ENCODE measurements at regions not wholly inside any gene's neighbourhood (a gene's known extent, or its start where the extent isn't known, plus 50 kb on each side); places are given as distances from the start of the nearest gene placed in this dataset.

DNA sequence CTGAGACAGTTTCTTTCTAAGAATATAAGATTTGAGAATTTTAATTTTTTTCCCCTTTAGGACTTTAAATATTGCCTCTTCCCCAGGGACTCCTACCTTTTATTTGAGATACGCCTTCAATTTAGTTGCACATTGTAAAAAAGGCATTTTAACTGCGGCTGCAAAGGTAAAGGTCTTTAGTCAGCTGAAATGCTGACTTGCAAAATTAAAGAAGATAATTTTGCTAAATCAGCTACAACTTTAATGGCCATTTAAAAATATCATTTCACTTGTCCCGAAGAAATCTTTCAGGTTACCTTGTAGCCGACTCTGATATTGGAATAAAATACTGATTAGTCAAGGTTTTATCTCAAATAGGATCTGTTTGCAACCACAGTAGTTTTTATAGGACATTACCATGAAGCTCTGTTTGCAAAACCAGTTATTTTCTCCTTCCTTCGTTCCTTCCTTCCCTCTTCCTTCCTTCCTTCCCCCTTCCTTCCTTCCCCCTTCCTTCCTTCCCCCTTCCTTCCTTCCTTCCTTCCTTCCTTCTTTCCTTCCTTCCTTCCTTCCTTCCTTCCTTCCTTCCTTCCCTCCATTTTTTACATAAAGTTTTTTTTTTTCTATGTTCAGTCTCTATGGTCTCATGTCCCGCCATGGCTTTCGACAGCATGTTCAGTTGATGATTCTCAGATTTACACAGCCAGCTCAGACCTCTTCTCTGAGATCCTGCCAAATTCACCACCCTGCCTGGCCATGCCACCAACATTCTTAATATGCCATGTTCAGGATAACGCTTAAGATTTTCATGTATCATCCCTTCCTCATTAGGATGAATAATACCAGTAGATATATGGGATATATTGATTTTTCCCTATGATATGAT lies 405.4 kb upstream of the PRKX start:
- no peak for TF ChIP-seq CTCF (IDR thresholded peaks at IDR 0.05; ENCODE audit: low read depth, low read length)
- H3K27ac ChIP-seq: no peak overlapping the region
- H3K27me3 ChIP-seq: no peaks in the 10 kb centered on the region
- no peaks in the 10 kb centered on the region for H3K4me1 ChIP-seq (ENCODE audit: low read depth)
- no peaks in the 10 kb centered on the region for H3K36me3 ChIP-seq
- H3K4me3 ChIP-seq: no peak overlapping the region
- no peak for DNase-seq (ENCODE audit: low read depth in 1 of 2, low spot score in 1 of 2)
- H3K9me3 ChIP-seq (ENCODE audit: low read depth): no peaks in the 10 kb centered on the region

- Histone ChIP-seq H3K4me3 (no peak overlapping the region), H3K27me3 (no peaks in the 10 kb centered on the region), H3K36me3 (no peaks in the 10 kb centered on the region), H3K4me1 (ENCODE audit: low read depth) (no peaks in the 10 kb centered on the region), H3K9me3 (ENCODE audit: low read depth) (no peaks in the 10 kb centered on the region), H3K27ac (no peak overlapping the region)
- DNase-seq (ENCODE audit: low read depth in 1 of 2, low spot score in 1 of 2): no peak
- no peak for TF ChIP-seq CTCF (IDR thresholded peaks at IDR 0.05; ENCODE audit: low read depth, low read length)
These were observed 397.5 kb upstream of the PRKX start for GRCh38 chrX:4110964-4111363.

DNA sequence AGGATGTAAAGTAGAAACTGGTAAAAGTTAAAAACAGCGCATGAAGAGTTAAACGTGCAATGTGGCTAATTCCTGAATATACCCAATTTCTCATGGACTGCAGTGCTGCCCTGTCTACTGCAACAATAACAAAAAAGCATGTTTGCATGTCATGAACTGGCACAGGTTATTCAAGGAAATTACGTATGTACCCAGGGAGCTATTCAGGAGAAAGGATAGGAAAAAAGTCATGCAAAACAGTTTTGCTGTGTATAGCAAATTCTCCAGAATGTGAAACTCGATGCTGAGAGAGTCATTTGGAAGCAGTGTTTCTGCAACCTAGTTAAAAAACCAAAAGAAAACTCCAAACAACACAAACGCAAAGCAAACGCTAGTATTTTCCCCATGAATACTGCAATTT lies 381.5 kb upstream of the PRKX start:
- no peak for DNase-seq (ENCODE audit: low read depth in 1 of 2, low spot score in 1 of 2)
- Histone ChIP-seq H3K27ac (no peak overlapping the region), H3K4me3 (no peak overlapping the region), H3K36me3 (no peaks in the 10 kb centered on the region), H3K4me1 (ENCODE audit: low read depth) (no peaks in the 10 kb centered on the region), H3K9me3 (ENCODE audit: low read depth) (no peaks in the 10 kb centered on the region), H3K27me3 (no peaks in the 10 kb centered on the region)
- no peak for TF ChIP-seq CTCF (IDR thresholded peaks at IDR 0.05; ENCODE audit: low read depth, low read length)

DNA sequence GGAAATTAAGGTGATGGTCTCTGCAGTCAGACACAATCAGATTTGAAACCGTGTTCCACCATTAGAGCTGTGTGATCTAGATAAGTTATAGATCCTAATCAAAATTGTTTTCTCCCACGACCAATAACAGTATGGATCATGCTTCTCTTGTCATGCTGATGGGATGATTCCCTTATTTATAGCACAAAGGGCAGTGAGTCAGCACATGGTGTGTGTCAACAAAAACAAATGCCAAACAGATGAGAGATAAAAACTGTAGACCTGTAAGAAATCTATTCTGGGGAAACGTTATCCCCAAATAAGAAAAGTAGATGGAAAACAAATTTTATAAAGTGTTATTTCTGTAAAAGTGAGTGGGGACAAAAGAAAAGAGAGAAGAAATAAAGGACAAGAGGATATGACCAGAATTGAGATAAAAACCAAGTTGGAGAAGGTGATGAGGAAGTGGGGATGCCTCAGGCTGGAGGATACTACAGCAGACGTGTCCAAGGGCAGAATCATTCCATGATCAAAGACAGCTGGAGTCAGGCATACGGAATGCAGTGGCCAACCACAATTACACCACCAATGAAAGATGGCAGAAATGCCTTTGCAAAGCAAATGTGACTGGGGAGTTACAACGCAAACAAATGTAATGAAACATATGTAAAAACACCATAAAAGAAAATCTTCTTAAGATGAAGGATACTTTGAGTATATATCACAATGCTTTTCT lies 377.8 kb upstream of the PRKX start:
- H3K27ac ChIP-seq: no peak overlapping the region

DNA sequence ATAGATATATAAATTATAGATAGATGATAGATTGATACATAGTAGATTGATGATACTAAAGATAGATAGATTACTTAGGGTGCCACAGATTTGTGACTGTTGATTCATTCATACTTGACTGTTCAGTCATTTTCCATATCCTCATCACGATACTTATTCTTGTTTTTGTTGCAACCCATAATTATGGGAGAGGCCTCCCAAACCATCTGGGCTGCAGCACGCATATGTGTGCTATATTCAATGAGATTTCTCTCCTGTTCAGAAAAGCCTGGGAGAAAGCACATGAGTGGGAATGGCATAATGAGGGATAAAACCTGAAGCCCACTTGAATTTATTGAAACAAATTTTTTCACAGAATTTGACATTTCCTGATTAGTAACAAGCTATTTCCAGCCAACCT lies 346.4 kb upstream of the PRKX start:
- DNase-seq (ENCODE audit: low read depth in 1 of 2, low spot score in 1 of 2): no peak
- TF ChIP-seq CTCF (IDR thresholded peaks at IDR 0.05; ENCODE audit: low read depth, low read length): no peak
- Histone ChIP-seq H3K9me3 (ENCODE audit: low read depth) (no peaks in the 10 kb centered on the region), H3K27me3 (no peaks in the 10 kb centered on the region), H3K27ac (no peak overlapping the region), H3K4me3 (no peak overlapping the region), H3K36me3 (no peaks in the 10 kb centered on the region), H3K4me1 (ENCODE audit: low read depth) (no peaks in the 10 kb centered on the region)

More for the DNA sequence above, 377.8 kb upstream of the PRKX start:
- no peaks in the 10 kb centered on the region for H3K27me3 ChIP-seq
- no peaks in the 10 kb centered on the region for H3K4me1 ChIP-seq (ENCODE audit: low read depth)
- no peak for TF ChIP-seq CTCF (IDR thresholded peaks at IDR 0.05; ENCODE audit: low read depth, low read length)
- H3K4me3 ChIP-seq: no peak overlapping the region
- H3K36me3 ChIP-seq: no peaks in the 10 kb centered on the region
- no peaks in the 10 kb centered on the region for H3K9me3 ChIP-seq (ENCODE audit: low read depth)
- DNase-seq (ENCODE audit: low read depth in 1 of 2, low spot score in 1 of 2): no peak

Measured in cardiac muscle cell (in vitro differentiated cells and primary cell).